K562 (cell line): ENCODE measurements at regions not wholly inside any gene's neighbourhood (a gene's known extent, or its start where the extent isn't known, plus 50 kb on each side); places are given as distances from the start of the nearest gene placed in this dataset.

Experiments
- ATAC-seq: fragments of 200-7000 bp; cut with Tn5 transposase; 3 replicates; pipeline ENCODE4 v1.9.1; 2020; ENCODE audit warnings: moderate library complexity
- BruUV-seq: library from RNA; stranded (reverse); fragments of 400-500 nt; replicated peaks from 2 replicates; lab custom pipeline; 2021; lab: Mats Ljungman, UMichigan
- CTCF ChIA-PET: fragments of 300-600 bp; formaldehyde crosslinking; extraction: SDS; loops from one replicate; lab custom pipeline; 2021; ENCODE audit warnings: low intra/inter-chr PET ratio; lab: Yijun Ruan, JAX
- POLR2A ChIA-PET: fragments of 300-600, 350-650 bp; sonication (Branson Sonifier 250); formaldehyde crosslinking; extraction: SDS; loops from one replicate; lab custom pipeline; 2021; ENCODE audit warnings: antibody characterized with exemption, inconsistent platforms; lab: Yijun Ruan, JAX
- DNase-seq, 4 experiments: peaks; one replicate each; pipeline versions ENCODE4 v3.0.0 to v3.0.0-alpha.2; 2011 to 2018; ENCODE audit warnings: low spot score in 3 of 4, mixed read lengths in 3 of 4; ENCODE audit errors: extremely low read depth in 1 of 4
- FAIRE-seq: peaks from 2 replicates; lab custom pipeline; 2011; peaks lifted over from hg19 to GRCh38; lab: Jason Lieb, UNC
- H2AFZ ChIP-seq: 2 replicates; pipeline ENCODE4 v1.6.0; 2011; ENCODE audit warnings: low read depth, low read length, control low read depth, inconsistent platforms
- H3K27ac ChIP-seq: fragments of 200-600 bp; 3 replicates; pipeline ENCODE4 v1.8.0; 2011; ENCODE audit warnings: low read depth, mild to moderate bottlenecking, control low read depth, inconsistent platforms, low read length, moderate library complexity, mixed read lengths; ENCODE audit errors: extremely low read depth
- H3K27me3 ChIP-seq, 2 experiments: fragments of 300-600 bp in 1 of 2; 2 replicates in 1 of 2; 3 replicates in 1 of 2; pipeline versions ENCODE4 v1.6.0 to v1.8.0; 2011; ENCODE audit warnings: inconsistent platforms in 2 of 2, low read length in 2 of 2, mild to moderate bottlenecking in 1 of 2, mixed read lengths in 1 of 2, moderate library complexity in 1 of 2; ENCODE audit not compliant: control insufficient read depth in 2 of 2, insufficient read depth in 2 of 2
- H3K36me3 ChIP-seq: fragments of 300-600 bp; 3 replicates; pipeline ENCODE4 v1.8.0; 2011; ENCODE audit warnings: mild to moderate bottlenecking, low read length, inconsistent platforms; ENCODE audit not compliant: control insufficient read depth, insufficient read depth
- H3K4me1 ChIP-seq, 2 experiments: fragments of 200-600 bp in 1 of 2; replicated peaks in 1 of 2; 2 replicates in 1 of 2; 3 replicates in 1 of 2; pipeline versions ENCODE4 v1.5.1 to v1.8.0; 2011; ENCODE audit warnings: inconsistent platforms in 2 of 2, low read length in 2 of 2, mild to moderate bottlenecking in 1 of 2, mixed read lengths in 1 of 2, moderate library complexity in 1 of 2; ENCODE audit not compliant: control insufficient read depth in 2 of 2, insufficient read depth in 2 of 2
- H3K4me2 ChIP-seq: 2 replicates; pipeline ENCODE4 v1.6.1; 2011; ENCODE audit warnings: low read length, control low read depth, inconsistent platforms, mixed read lengths; ENCODE audit not compliant: insufficient read depth
- H3K4me3 ChIP-seq: fragments of 200-600 bp; sonication (generic), shearing (Covaris generic); 2 replicates; pipeline ENCODE4 v1.5.1; 2016; ENCODE audit warnings: control low read depth, inconsistent platforms
- H3K79me2 ChIP-seq: fragments of 200-600 bp; 3 replicates; pipeline ENCODE4 v1.8.0; 2011; ENCODE audit warnings: low read length, inconsistent platforms; ENCODE audit not compliant: control insufficient read depth, insufficient read depth
- H3K9ac ChIP-seq, 2 experiments: 2 replicates each; pipeline versions ENCODE4 v1.6.0 to v1.6.1; 2011; ENCODE audit warnings: low read depth in 2 of 2, low read length in 2 of 2, control low read depth in 1 of 2, inconsistent platforms in 1 of 2, mild to moderate bottlenecking in 1 of 2, mixed read lengths in 1 of 2; ENCODE audit not compliant: insufficient read depth in 1 of 2
- H3K9me1 ChIP-seq: one replicate; pipeline ENCODE4 v1.6.0; 2011; ENCODE audit warnings: inconsistent platforms, mild to moderate bottlenecking, low read length, moderate library complexity; ENCODE audit not compliant: control insufficient read depth, insufficient read depth
- H3K9me3 ChIP-seq: replicated peaks from 2 replicates; pipeline ENCODE4 v1.5.1; 2011; ENCODE audit warnings: low read depth, low read length, inconsistent platforms; ENCODE audit not compliant: control insufficient read depth, insufficient read depth
- H4K20me1 ChIP-seq: replicated peaks from 2 replicates; pipeline ENCODE4 v1.6.1; 2011; ENCODE audit warnings: low read length, inconsistent platforms, mixed read lengths; ENCODE audit not compliant: control insufficient read depth, insufficient read depth
- AFF1 ChIP-seq, 2 experiments: fragments of 450-650 bp; IDR thresholded peaks; 2 replicates each; pipeline ENCODE4 v1.6.1; 2018; ENCODE audit warnings: mild to moderate bottlenecking in 2 of 2, low read depth in 1 of 2; ENCODE audit not compliant: partially characterized antibody in 2 of 2
- BRD9 ChIP-seq: fragments of 450-650 bp; IDR thresholded peaks from 2 replicates; pipeline ENCODE4 v1.6.1; 2018; ENCODE audit warnings: low read depth; ENCODE audit not compliant: partially characterized antibody
- CBX5 ChIP-seq: IDR thresholded peaks from 2 replicates; pipeline ENCODE4 v1.6.1; 2014; ENCODE audit warnings: low read depth, borderline replicate concordance
- HDAC2 ChIP-seq: fragments of 450-650 bp; IDR thresholded peaks from 2 replicates; pipeline ENCODE4 v1.6.1; 2016; ENCODE audit warnings: mild to moderate bottlenecking
- MYC ChIP-seq, 2 experiments: fragments of 250-450 bp in 1 of 2; sonication (Bioruptor Pico) in 1 of 2; IDR thresholded peaks; 2 replicates each; pipeline versions ENCODE4 v1.5.1 to v1.6.1; 2012 to 2021; ENCODE audit warnings: low read depth in 2 of 2, borderline replicate concordance in 1 of 2, improper control_type of control experiment in 1 of 2, low read length in 1 of 2, mild to moderate bottlenecking in 1 of 2, moderate library complexity in 1 of 2
- NR2C1 ChIP-seq, 2 experiments: fragments of 450-650 bp; IDR thresholded peaks; 2 replicates each; pipeline ENCODE4 v1.6.1; 2017; ENCODE audit warnings: mild to moderate bottlenecking in 2 of 2, antibody characterized with exemption in 1 of 2, inconsistent platforms in 1 of 2, missing compliant biosample characterization in 1 of 2, missing genetic modification characterization in 1 of 2
- RBM22 ChIP-seq: fragments of 200-400 bp; formaldehyde crosslinking; IDR thresholded peaks from 2 replicates; pipeline ENCODE4 v1.6.1; 2018; ENCODE audit warnings: low read length, low read depth; ENCODE audit not compliant: poor library complexity, severe bottlenecking
- SRSF3 ChIP-seq: fragments of 200-400 bp; formaldehyde crosslinking; IDR thresholded peaks from 2 replicates; pipeline ENCODE4 v1.6.1; 2016; ENCODE audit warnings: mild to moderate bottlenecking, low read length, moderate library complexity; ENCODE audit not compliant: insufficient read depth
- ZNF212 ChIP-seq: fragments of 450-650 bp; formaldehyde crosslinking; IDR thresholded peaks from 2 replicates; pipeline ENCODE4 v1.4.0; 2020; ENCODE audit warnings: mild to moderate bottlenecking
- ZNF76 ChIP-seq: fragments of 250-450 bp; sonication (Bioruptor Pico); IDR thresholded peaks from 2 replicates; pipeline ENCODE4 v1.4.0; 2020; ENCODE audit warnings: mild to moderate bottlenecking, moderate library complexity, borderline replicate concordance
- WGBS: fragments of 100-300 bp; shearing (Covaris generic); methylation state at CpG from one replicate; pipeline ENCODE4 v1.1.6; 2016; ENCODE audit warnings: low coverage, mixed read lengths; ENCODE audit not compliant: insufficient coverage; ENCODE audit errors: missing lambda C conversion rate; 5-methylcytosine and 5-hydroxymethylcytosine counted together
- in situ Hi-C: fragments of 300-500 bp; cut with MboI; formaldehyde crosslinking; loops from 4 replicates; pipeline ENCODE4 v1.15.0; 2018; ENCODE audit warnings: inconsistent platforms, mixed read lengths
- intact Hi-C: fragments of 100-400 bp; cut with micrococcal nuclease; formaldehyde crosslinking; loops from 2 replicates; pipeline ENCODE4 v1.14.2; 2022
- TF ChIP-seq, protein P1 (sequence below): IDR thresholded peaks from 2 replicates; pipeline ENCODE4 v1.6.1; 2011; ENCODE audit warnings: borderline replicate concordance, low read depth, mild to moderate bottlenecking, moderate library complexity, low read length; ENCODE audit not compliant: insufficient read depth, poor library complexity, severe bottlenecking

GRCh38 chr5:2166979-2167377 is 284.3 kb upstream of the IRX4 start:
- in situ Hi-C loops, result no loop called here
- BruUV-seq, result no TSS peak

More at GRCh38 chr5:2166979-2167377, 284.3 kb upstream of the IRX4 start:
- H3K9me3 ChIP-seq, result no peaks in the 10 kb centered on the region
- H3K4me1 ChIP-seq, result peaks cover 0 to 3% of the 10 kb centered on the region in 2 experiments; a peak in 1 of 5 replicates
- WGBS, result 2% methylated on average over 6 of the region's 6 CpGs
- no peaks in the 10 kb centered on the region for H3K9me1 ChIP-seq
- H3K36me3 ChIP-seq, result no peaks in the 10 kb centered on the region
- no peak overlapping the region for H3K9ac ChIP-seq
- FAIRE-seq, result no peak
- POLR2A ChIA-PET, result interaction anchor here (0.6 kb wide), 1 partner anchor 35 kb away, joined by 3 read pairs; no protein-coding TSS in a partner anchor
- no peak for ATAC-seq
- no peaks in the 10 kb centered on the region for H3K79me2 ChIP-seq
- CTCF ChIA-PET, result no interaction called here
- no peak for DNase-seq
- peaks cover 34 to 80% of the 10 kb centered on the region in 2 experiments; a peak in 4 of 5 replicates for H3K27me3 ChIP-seq
- no peak overlapping the region for H3K4me3 ChIP-seq
- no peak overlapping the region for H3K4me2 ChIP-seq
- intact Hi-C loops, result no loop called here
- TF ChIP-seq NR2C1 (IDR thresholded peaks at IDR 0.05) (no peak), NR2C1 (tag; IDR thresholded peaks at IDR 0.05) (no peak), HDAC2 (no peak), ZNF212 (no peak), AFF1 (IDR thresholded peaks at IDR 0.05; ENCODE audit: low read depth in 1 of 2, partially characterized antibody in 2 of 2) (no peak), CBX5 (no peak), ZNF76 (no peak), BRD9 (no peak), SRSF3 (no peak), MYC (IDR thresholded peaks at IDR 0.05; ENCODE audit: low read depth, low read length) (no peak), MYC (CRISPR knock-in tag; IDR thresholded peaks at IDR 0.05; ENCODE audit: borderline replicate concordance, low read depth) (no peak), RBM22 (no peak)
- TF ChIP-seq, protein P1, sequence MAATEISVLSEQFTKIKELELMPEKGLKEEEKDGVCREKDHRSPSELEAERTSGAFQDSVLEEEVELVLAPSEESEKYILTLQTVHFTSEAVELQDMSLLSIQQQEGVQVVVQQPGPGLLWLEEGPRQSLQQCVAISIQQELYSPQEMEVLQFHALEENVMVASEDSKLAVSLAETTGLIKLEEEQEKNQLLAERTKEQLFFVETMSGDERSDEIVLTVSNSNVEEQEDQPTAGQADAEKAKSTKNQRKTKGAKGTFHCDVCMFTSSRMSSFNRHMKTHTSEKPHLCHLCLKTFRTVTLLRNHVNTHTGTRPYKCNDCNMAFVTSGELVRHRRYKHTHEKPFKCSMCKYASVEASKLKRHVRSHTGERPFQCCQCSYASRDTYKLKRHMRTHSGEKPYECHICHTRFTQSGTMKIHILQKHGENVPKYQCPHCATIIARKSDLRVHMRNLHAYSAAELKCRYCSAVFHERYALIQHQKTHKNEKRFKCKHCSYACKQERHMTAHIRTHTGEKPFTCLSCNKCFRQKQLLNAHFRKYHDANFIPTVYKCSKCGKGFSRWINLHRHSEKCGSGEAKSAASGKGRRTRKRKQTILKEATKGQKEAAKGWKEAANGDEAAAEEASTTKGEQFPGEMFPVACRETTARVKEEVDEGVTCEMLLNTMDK, result no peak
- H2AFZ ChIP-seq, result no peak overlapping the region
- H3K27ac ChIP-seq, result no peak overlapping the region
- peaks cover 4% of the 10 kb centered on the region for H4K20me1 ChIP-seq
